Epidermal melanocyte (primary cell): ENCODE measurements at regions not wholly inside any gene's neighbourhood (a gene's known extent, or its start where the extent isn't known, plus 50 kb on each side); places are given as distances from the start of the nearest gene placed in this dataset.
"Not testable (repeated sequence)": the region's sequence is repeated elsewhere in the genome, so short reads cannot be mapped to it uniquely, and the experiment has no call there.

Experiments
- DNase-seq: peaks from one replicate; pipeline ENCODE4 v3.0.0; 2011; ENCODE audit warnings: low spot score; ENCODE audit not compliant: insufficient read length

- not testable (repeated sequence) for DNase-seq
Observed at GRCh38 chr11:98763446-98763845, 257.3 kb upstream of the CNTN5 start.

- DNase-seq = no peak
Observed at GRCh38 chr11:98766903-98767302, 253.8 kb upstream of the CNTN5 start.

GRCh38 chr11:98770046-98770445, 250.7 kb upstream of the CNTN5 start:
- not testable (repeated sequence) for DNase-seq

GRCh38 chr11:98771791-98772190, 249.0 kb upstream of the CNTN5 start:
- DNase-seq = no peak

- DNase-seq = no peak
Observed at GRCh38 chr11:98772893-98773292, 247.9 kb upstream of the CNTN5 start.

GRCh38 chr11:98793276-98793675, 227.5 kb upstream of the CNTN5 start:
- DNase-seq = no peak

GRCh38 chr11:98798333-98798732, 222.4 kb upstream of the CNTN5 start:
- DNase-seq = no peak

- no peak for DNase-seq
Observed at GRCh38 chr11:98800696-98801095, 220.1 kb upstream of the CNTN5 start.

GRCh38 chr11:98828986-98829708, 191.6 kb upstream of the CNTN5 start:
- no peak for DNase-seq

GRCh38 chr11:98829971-98830370, 190.8 kb upstream of the CNTN5 start:
- DNase-seq = no peak

GRCh38 chr11:98834776-98835175, 186.0 kb upstream of the CNTN5 start:
- no peak for DNase-seq

- no peak for DNase-seq
Observed at GRCh38 chr11:98835335-98835734, 185.4 kb upstream of the CNTN5 start.

GRCh38 chr11:98836156-98836555, 184.6 kb upstream of the CNTN5 start:
- no peak for DNase-seq

- DNase-seq = no peak
Observed at GRCh38 chr11:98842187-98842586, 178.6 kb upstream of the CNTN5 start.

- DNase-seq = no peak
Observed at GRCh38 chr11:98862169-98862568, 158.6 kb upstream of the CNTN5 start.

GRCh38 chr11:98871690-98872089, 149.1 kb upstream of the CNTN5 start:
- DNase-seq = no peak

- no peak for DNase-seq
Observed at GRCh38 chr11:98874050-98874449, 146.7 kb upstream of the CNTN5 start.

- no peak for DNase-seq
Observed at GRCh38 chr11:98895936-98896335, 124.8 kb upstream of the CNTN5 start.

- no peak for DNase-seq
Observed at GRCh38 chr11:98940913-98941312, 79.8 kb upstream of the CNTN5 start.

- DNase-seq = no peak
Observed at GRCh38 chr11:98944461-98944860, 76.3 kb upstream of the CNTN5 start.

- DNase-seq = no peak
Observed at GRCh38 chr11:98952107-98952506, 68.6 kb upstream of the CNTN5 start.

- no peak for DNase-seq
Observed at GRCh38 chr11:98955551-98955950, 65.2 kb upstream of the CNTN5 start.

GRCh38 chr11:98964146-98964545, 56.6 kb upstream of the CNTN5 start:
- DNase-seq = no peak

GRCh38 chr11:98965358-98965757, 55.4 kb upstream of the CNTN5 start:
- DNase-seq = no peak
